Caco-2 (cell line): ENCODE measurements at regions not wholly inside any gene's neighbourhood (a gene's known extent, or its start where the extent isn't known, plus 50 kb on each side); places are given as distances from the start of the nearest gene placed in this dataset.

Source experiments
- BruUV-seq: library from RNA; stranded (reverse); fragments of 400-500 nt; replicated peaks from 2 replicates; lab custom pipeline; 2021; lab: Mats Ljungman, UMichigan
- CTCF ChIA-PET: fragments of 300-600 bp; sonication (Branson Sonifier 250); formaldehyde crosslinking; loops from one replicate; lab custom pipeline; 2022; ENCODE audit warnings: antibody characterized with exemption; lab: Charles Lee
- POLR2A ChIA-PET: fragments of 300-600 bp; sonication (Branson Sonifier 250); formaldehyde crosslinking; loops from one replicate; lab custom pipeline; 2022; ENCODE audit warnings: antibody characterized with exemption; lab: Charles Lee
- DNase-seq, 2 experiments: peaks; one replicate each; pipeline versions ENCODE4 v3.0.0 to v3.0.0-alpha.2; 2020 to 2022
- H3K27me3 ChIP-seq: replicated peaks from 2 replicates; pipeline ENCODE4 v1.6.0; 2011; ENCODE audit warnings: low read length; ENCODE audit not compliant: control insufficient read depth, insufficient read depth
- H3K36me3 ChIP-seq: 2 replicates; pipeline ENCODE4 v1.5.1; 2011; ENCODE audit warnings: low read length; ENCODE audit not compliant: control insufficient read depth, insufficient read depth
- H3K4me1 ChIP-seq: fragments of 250-450 bp; sonication (Bioruptor Pico); 2 replicates; pipeline ENCODE4 v1.5.1; 2020; ENCODE audit warnings: mild to moderate bottlenecking
- H3K4me3 ChIP-seq: 2 replicates; pipeline ENCODE4 v1.5.1; 2011; ENCODE audit warnings: low read depth, mild to moderate bottlenecking, control low read depth, low read length
- H3K9me3 ChIP-seq: fragments of 250-450 bp; sonication (Bioruptor Pico); 2 replicates; pipeline ENCODE4 v1.5.1; 2020; ENCODE audit warnings: mild to moderate bottlenecking, moderate library complexity
- H3K27ac Mint-ChIP-seq: one replicate; pipeline ENCODE4 v1.8.0; 2022; ENCODE audit warnings: mixed read lengths; ENCODE audit not compliant: unreplicated experiment
- H3K27me3 Mint-ChIP-seq: one replicate; pipeline ENCODE4 v1.8.0; 2022; ENCODE audit warnings: mixed read lengths; ENCODE audit not compliant: insufficient read depth, unreplicated experiment
- H3K36me3 Mint-ChIP-seq: one replicate; pipeline ENCODE4 v1.8.0; 2022; ENCODE audit warnings: mild to moderate bottlenecking, mixed read lengths; ENCODE audit not compliant: insufficient read depth, unreplicated experiment
- H3K4me1 Mint-ChIP-seq: one replicate; pipeline ENCODE4 v1.8.0; 2022; ENCODE audit warnings: low read depth, mixed read lengths; ENCODE audit not compliant: unreplicated experiment
- H3K4me3 Mint-ChIP-seq: one replicate; pipeline ENCODE4 v1.8.0; 2022; ENCODE audit warnings: mild to moderate bottlenecking, moderate library complexity, mixed read lengths; ENCODE audit not compliant: unreplicated experiment
- H3K9me3 Mint-ChIP-seq: one replicate; pipeline ENCODE4 v1.8.0; 2022; ENCODE audit warnings: mixed read lengths; ENCODE audit not compliant: unreplicated experiment
- CTCF ChIP-seq, 2 experiments: fragments of 200-600 bp in 1 of 2; IDR thresholded peaks; 1 replicate in 1 of 2; 2 replicates in 1 of 2; pipeline versions ENCODE4 v1.5.1 to v1.8.0; 2011 to 2022; ENCODE audit warnings: antibody characterized with exemption in 1 of 2, control low read depth in 1 of 2, inconsistent platforms in 1 of 2, low read depth in 1 of 2, low read length in 1 of 2, mild to moderate bottlenecking in 1 of 2, moderate library complexity in 1 of 2; ENCODE audit not compliant: insufficient read depth in 1 of 2, severe bottlenecking in 1 of 2, unreplicated experiment in 1 of 2
- intact Hi-C: fragments of 100-400 bp; cut with micrococcal nuclease; formaldehyde crosslinking; loops from one replicate; pipeline ENCODE4 v1.10.0; 2022; ENCODE audit not compliant: unreplicated experiment

GRCh38 chr13:22263185-22263584, 592.3 kb downstream of the FGF9 start:
- no peak for TF ChIP-seq CTCF (IDR thresholded peaks at IDR 0.05; ENCODE audit: insufficient read depth in 1 of 2, low read depth in 1 of 2, low read length in 1 of 2, severe bottlenecking in 1 of 2, unreplicated experiment in 1 of 2)
- Histone ChIP-seq H3K9me3 (no peaks in the 10 kb centered on the region), H3K4me3 (no peak overlapping the region), H3K36me3 (no peaks in the 10 kb centered on the region), H3K4me1 (no peaks in the 10 kb centered on the region), H3K27me3 (no peaks in the 10 kb centered on the region)
- no peak overlapping the region for H3K27ac Mint-ChIP-seq
- H3K27me3 Mint-ChIP-seq = no peaks in the 10 kb centered on the region
- H3K4me3 Mint-ChIP-seq = no peak overlapping the region
- no peak for DNase-seq
- no peaks in the 10 kb centered on the region for H3K9me3 Mint-ChIP-seq
- no peaks in the 10 kb centered on the region for H3K36me3 Mint-ChIP-seq
- BruUV-seq = no TSS peak
- CTCF ChIA-PET = no interaction called here
- H3K4me1 Mint-ChIP-seq = no peaks in the 10 kb centered on the region
- intact Hi-C loops = no loop called here
- POLR2A ChIA-PET = no interaction called here

DNA sequence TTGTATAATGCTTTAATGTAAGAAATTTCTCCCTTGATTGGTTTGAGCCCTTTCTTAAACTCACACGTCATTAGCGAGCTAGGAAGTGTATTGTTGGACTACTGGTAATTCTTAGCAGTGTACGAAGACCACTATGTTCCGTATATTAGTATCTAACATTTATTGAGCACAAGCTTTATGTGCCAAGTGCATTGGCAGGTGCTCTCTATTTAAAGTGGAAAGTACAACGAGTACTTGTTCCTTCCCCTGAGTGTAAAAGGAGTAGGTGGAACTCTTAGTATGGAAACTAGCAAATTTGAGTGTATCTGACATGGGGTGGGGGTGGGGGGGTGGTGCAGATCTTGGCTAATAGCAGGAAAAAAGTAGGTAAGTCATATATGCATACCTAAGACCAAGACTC, 594.7 kb downstream of the FGF9 start:
- Histone ChIP-seq H3K4me1 (no peaks in the 10 kb centered on the region), H3K36me3 (no peaks in the 10 kb centered on the region), H3K4me3 (no peak overlapping the region), H3K27me3 (no peaks in the 10 kb centered on the region), H3K9me3 (no peaks in the 10 kb centered on the region)
- ChIA-PET POLR2A (no interaction called here), CTCF (no interaction called here)
- intact Hi-C loops = no loop called here
- Mint-ChIP-seq H3K27me3 (no peaks in the 10 kb centered on the region), H3K4me1 (no peaks in the 10 kb centered on the region), H3K4me3 (no peak overlapping the region), H3K27ac (no peak overlapping the region), H3K36me3 (no peaks in the 10 kb centered on the region), H3K9me3 (no peaks in the 10 kb centered on the region)
- DNase-seq = no peak
- no TSS peak for BruUV-seq
- no peak for TF ChIP-seq CTCF (IDR thresholded peaks at IDR 0.05; ENCODE audit: insufficient read depth in 1 of 2, low read depth in 1 of 2, low read length in 1 of 2, severe bottlenecking in 1 of 2, unreplicated experiment in 1 of 2)

GRCh38 chr13:22270881-22271280, 600.0 kb downstream of the FGF9 start:
- no peaks in the 10 kb centered on the region for H3K27me3 ChIP-seq
- H3K4me1 Mint-ChIP-seq = no peaks in the 10 kb centered on the region
- POLR2A ChIA-PET = no interaction called here
- no peak for DNase-seq
- H3K9me3 Mint-ChIP-seq = no peaks in the 10 kb centered on the region
- no peaks in the 10 kb centered on the region for H3K9me3 ChIP-seq
- H3K36me3 Mint-ChIP-seq = no peaks in the 10 kb centered on the region
- TF ChIP-seq CTCF (IDR thresholded peaks at IDR 0.05; ENCODE audit: insufficient read depth in 1 of 2, low read depth in 1 of 2, low read length in 1 of 2, severe bottlenecking in 1 of 2, unreplicated experiment in 1 of 2) = no peak
- no peaks in the 10 kb centered on the region for H3K36me3 ChIP-seq
- H3K4me1 ChIP-seq = no peaks in the 10 kb centered on the region
- H3K27ac Mint-ChIP-seq = no peak overlapping the region
- no peak overlapping the region for H3K4me3 ChIP-seq
- H3K4me3 Mint-ChIP-seq = no peak overlapping the region
- CTCF ChIA-PET = no interaction called here
- intact Hi-C loops = no loop called here
- BruUV-seq = no TSS peak
- H3K27me3 Mint-ChIP-seq = no peaks in the 10 kb centered on the region
